Psoas muscle (tissue), 7 donors: ENCODE measurements at regions not wholly inside any gene's neighbourhood (a gene's known extent, or its start where the extent isn't known, plus 50 kb on each side); places are given as distances from the start of the nearest gene placed in this dataset.

Source experiments
- ATAC-seq, 4 donors: fragments of 200-7000 bp; cut with Tn5 transposase; one replicate each; pipeline ENCODE4 v1.9.1; 2020; ENCODE audit warnings: moderate library complexity in 3 of 4, mild to moderate bottlenecking in 2 of 4
- DNase-seq, 2 donors: peaks; one replicate each; pipeline ENCODE4 v3.0.0-alpha.2; 2020
- H3K27ac ChIP-seq: fragments of 200-600 bp; one replicate; pipeline ENCODE4 v1.8.0; 2022
- H3K27me3 ChIP-seq, 3 donors: fragments of 200-600 bp in 1 of 3; one replicate each; pipeline versions ENCODE4 v1.6.1 to v1.8.0; 2013 to 2022; ENCODE audit warnings: low read length in 2 of 3, mild to moderate bottlenecking in 2 of 3, moderate library complexity in 1 of 3; ENCODE audit not compliant: insufficient read depth in 3 of 3
- H3K36me3 ChIP-seq, 2 donors: fragments of 200-600 bp in 1 of 2; one replicate each; pipeline versions ENCODE4 v1.6.1 to v1.8.0; 2013 to 2022; ENCODE audit warnings: low read depth in 1 of 2, mild to moderate bottlenecking in 1 of 2, moderate library complexity in 1 of 2; ENCODE audit not compliant: insufficient read depth in 1 of 2
- H3K4me1 ChIP-seq: fragments of 200-600 bp; one replicate; pipeline ENCODE4 v1.8.0; 2022
- H3K4me3 ChIP-seq: fragments of 200-600 bp; one replicate; pipeline ENCODE4 v1.8.0; 2022; ENCODE audit warnings: mild to moderate bottlenecking
- H3K9me3 ChIP-seq: fragments of 200-600 bp; one replicate; pipeline ENCODE4 v1.8.0; 2022
- CTCF ChIP-seq: fragments of 200-600 bp; IDR thresholded peaks from one replicate; pipeline ENCODE4 v1.8.0; 2022; ENCODE audit warnings: antibody characterized with exemption
- WGBS, 3 donors: extraction: QIAGEN DNeasy Blood & Tissue Kit; methylation state at CpG; one replicate each; pipeline versions ENCODE4 v1.1.6 to v1.1.7; 2013; 5-methylcytosine and 5-hydroxymethylcytosine counted together
- intact Hi-C, 2 donors: fragments of 100-400 bp; cut with DNase I; formaldehyde crosslinking; loops; one replicate each; pipeline versions ENCODE4 v1.11.0 to v1.14.2; 2022
- donor health status: healthy with polysubstance abuse.
- donor health status: DM: no; HTN: no; CAD: no; lungs with moderate emphysema.
- donor health status: Bipolar disorder and iron deficiency.
- donor health status: healthy.
- donor health status: DM: yes; HTN: yes; CAD: no.
- donor health status: DM: no; HTN: no; CAD: no.
- donor health status: DM: yes; HTN: yes; CAD: no.

DNA sequence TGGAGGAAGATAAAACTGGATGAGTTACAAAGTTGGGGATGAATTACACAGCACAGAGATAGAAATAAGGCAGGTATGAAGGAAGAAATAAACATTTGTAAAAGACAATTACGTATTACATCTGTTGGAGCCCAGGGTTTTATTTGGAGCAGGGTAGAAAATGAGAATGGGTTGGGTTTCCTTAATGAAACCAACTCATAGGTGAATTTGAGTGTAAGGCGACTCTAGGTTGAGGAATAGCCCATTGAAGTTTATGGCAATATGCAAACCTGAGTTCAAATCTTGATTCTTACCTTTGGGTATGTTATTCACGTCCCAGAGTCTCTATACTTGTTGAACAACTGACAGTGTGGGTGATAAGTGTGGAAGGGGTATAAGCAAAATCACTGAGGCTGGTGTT is 422.3 kb upstream of the WWC1 start:
- H3K27me3 ChIP-seq: no peaks in the 10 kb centered on the region
- H3K9me3 ChIP-seq: no peaks in the 10 kb centered on the region
- no peaks in the 10 kb centered on the region for H3K4me1 ChIP-seq
- no peak for ATAC-seq
- DNase-seq: no peak
- intact Hi-C loops: no loop called here
- no peak overlapping the region for H3K27ac ChIP-seq
- TF ChIP-seq CTCF: no peak
- 66 to 71% (median 70%) methylated on average over 3 of the region's 3 CpGs for WGBS, 3 donors
- no peaks in the 10 kb centered on the region for H3K36me3 ChIP-seq
- H3K4me3 ChIP-seq: no peak overlapping the region

DNA sequence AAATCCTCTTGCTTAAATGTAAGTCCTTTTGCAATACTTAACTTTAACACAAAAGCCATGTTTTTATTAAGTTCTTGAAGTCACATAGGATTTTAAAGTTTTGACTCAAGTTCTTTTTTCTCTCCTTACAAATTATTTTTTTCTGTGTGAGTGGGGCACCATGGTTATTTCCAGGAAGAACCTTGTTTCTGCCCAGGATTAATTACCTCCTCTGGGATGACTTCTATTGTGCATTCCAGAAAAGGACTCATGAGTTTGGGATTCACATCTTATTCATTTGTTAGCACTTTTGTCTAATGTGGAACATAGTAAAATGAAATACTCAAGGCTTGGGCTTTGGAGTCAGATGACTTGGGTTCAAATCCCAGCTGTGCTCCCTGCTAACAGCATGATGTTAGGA is 421.4 kb upstream of the WWC1 start:
- intact Hi-C loops: no loop called here
- Histone ChIP-seq H3K4me3 (no peak overlapping the region), H3K27ac (no peak overlapping the region), H3K4me1 (no peaks in the 10 kb centered on the region), H3K36me3 (no peaks in the 10 kb centered on the region), H3K9me3 (no peaks in the 10 kb centered on the region), H3K27me3 (no peaks in the 10 kb centered on the region)
- ATAC-seq (no peak), DNase-seq (no peak)
- no peak for TF ChIP-seq CTCF

- Histone ChIP-seq H3K9me3 (no peaks in the 10 kb centered on the region), H3K4me1 (no peaks in the 10 kb centered on the region), H3K27ac (no peak overlapping the region), H3K36me3 (no peaks in the 10 kb centered on the region), H3K27me3 (no peaks in the 10 kb centered on the region), H3K4me3 (no peak overlapping the region)
- no peak for DNase-seq
- intact Hi-C loops: no loop called here
- TF ChIP-seq CTCF: no peak
- ATAC-seq: no peak
- 35 to 50% (median 40%) methylated on average over 2 of the region's 2 CpGs for WGBS, 3 donors
These were observed 420.4 kb upstream of the WWC1 start for GRCh38 chr5:167871091-167871490.

DNA sequence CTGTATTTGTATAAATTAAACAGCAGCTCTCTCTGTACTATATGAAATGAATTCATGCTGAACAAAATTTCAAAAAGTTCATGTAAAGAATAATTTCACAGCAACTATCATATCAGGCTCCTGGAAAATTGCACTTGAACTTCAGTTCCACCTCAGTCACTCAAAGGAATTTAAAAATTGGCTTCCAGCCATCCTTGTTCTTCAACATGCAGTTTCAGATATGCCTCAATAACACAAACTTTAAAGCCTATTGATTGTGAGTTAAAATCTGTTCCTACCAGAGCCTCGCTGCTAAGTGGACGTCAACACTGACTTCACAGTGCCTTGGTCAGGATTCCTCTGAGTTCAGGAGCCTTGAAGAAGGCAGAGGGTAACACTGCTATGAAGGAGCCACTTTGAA is 418.7 kb upstream of the WWC1 start:
- 63 to 80% (median 75%) methylated on average over 2 of the region's 2 CpGs for WGBS, 3 donors
- no peak for DNase-seq
- Histone ChIP-seq H3K4me3 (no peak overlapping the region), H3K36me3 (no peaks in the 10 kb centered on the region), H3K9me3 (no peaks in the 10 kb centered on the region), H3K4me1 (no peaks in the 10 kb centered on the region), H3K27ac (no peak overlapping the region), H3K27me3 (no peaks in the 10 kb centered on the region)
- ATAC-seq: no peak
- intact Hi-C loops: no loop called here
- no peak for TF ChIP-seq CTCF

DNA sequence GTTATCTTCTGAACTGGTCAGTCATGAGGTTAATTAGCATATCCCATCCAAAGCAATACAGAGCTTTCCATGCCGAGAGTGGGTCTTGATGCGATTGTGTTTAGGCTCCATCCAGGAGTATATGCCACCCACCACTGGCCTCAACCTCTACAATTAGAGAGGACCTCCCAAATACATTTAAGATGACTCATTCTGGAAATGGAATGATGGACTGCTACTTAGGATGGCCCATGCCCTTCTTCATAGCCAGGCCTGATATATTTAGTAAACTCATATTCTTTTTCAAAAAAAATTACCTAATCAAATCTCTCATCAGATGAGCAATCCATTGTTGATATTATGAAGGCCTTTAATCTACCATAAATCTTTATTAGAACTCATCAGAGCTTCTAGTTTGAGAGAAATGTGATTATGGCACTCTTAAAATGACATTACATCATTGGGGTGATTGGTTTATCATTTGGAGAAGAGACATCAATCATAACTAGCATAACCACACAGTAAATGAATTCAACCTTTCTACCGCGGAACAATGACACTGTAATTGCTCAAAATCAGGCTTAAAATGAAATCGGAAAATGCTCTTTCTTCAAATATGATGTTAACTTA is 414.2 kb upstream of the WWC1 start:
- no peak for ATAC-seq
- no peaks in the 10 kb centered on the region for H3K4me1 ChIP-seq
- TF ChIP-seq CTCF: no peak

More for the DNA sequence above, 414.2 kb upstream of the WWC1 start:
- Histone ChIP-seq H3K27ac (no peak overlapping the region), H3K4me3 (no peak overlapping the region), H3K9me3 (no peaks in the 10 kb centered on the region), H3K36me3 (no peaks in the 10 kb centered on the region), H3K27me3 (no peaks in the 10 kb centered on the region)
- intact Hi-C loops: no loop called here
- WGBS, 3 donors: 75 to 91% (median 87%) methylated on average over 5 of the region's 5 CpGs
- DNase-seq: no peak
